Stomach (tissue), 4 donors: ENCODE measurements at regions not wholly inside any gene's neighbourhood (a gene's known extent, or its start where the extent isn't known, plus 50 kb on each side); places are given as distances from the start of the nearest gene placed in this dataset.

ENCODE experiments used
- CTCF ChIP-seq, 7 experiments: fragments of 450-650 bp in 4 of 7; fragments of 200-600 bp in 3 of 7; sonication (generic) in 3 of 7; IDR thresholded peaks; one replicate each; pipeline ENCODE4 v1.5.1; 2016 to 2019; ENCODE audit warnings: antibody characterized with exemption in 7 of 7, control low read depth in 2 of 7, mild to moderate bottlenecking in 1 of 7
- EP300 ChIP-seq: sonication (generic); formaldehyde crosslinking; IDR thresholded peaks from one replicate; pipeline ENCODE4 v1.6.1; 2017; ENCODE audit warnings: antibody characterized with exemption
- POLR2A ChIP-seq, 4 donors: fragments of 450-650 bp; IDR thresholded peaks; one replicate each; pipeline ENCODE4 v1.6.1; 2016; ENCODE audit warnings: antibody characterized with exemption in 4 of 4, control low read depth in 2 of 4, mild to moderate bottlenecking in 1 of 4, moderate library complexity in 1 of 4
- POLR2AphosphoS5 ChIP-seq, 3 donors: sonication (generic); formaldehyde crosslinking; IDR thresholded peaks; one replicate each; pipeline ENCODE4 v1.6.1; 2016; ENCODE audit warnings: antibody characterized with exemption in 3 of 3

GRCh38 chr10:84801916-84802315, 473.5 kb downstream of the CCSER2 start:
- TF ChIP-seq CTCF (IDR thresholded peaks at IDR 0.05), result no peak
- no peak for TF ChIP-seq EP300
- TF ChIP-seq POLR2A (IDR thresholded peaks at IDR 0.05), result no peak
- no peak for TF ChIP-seq POLR2AphosphoS5 (IDR thresholded peaks at IDR 0.05)
